PFSK-1 (cell line): ENCODE measurements at regions not wholly inside any gene's neighbourhood (a gene's known extent, or its start where the extent isn't known, plus 50 kb on each side); places are given as distances from the start of the nearest gene placed in this dataset.

ENCODE experiments used
- FOXP2 ChIP-seq: optimal IDR thresholded peaks from 2 replicates; pipeline ENCODE3; 2011; ENCODE audit warnings: borderline replicate concordance, control low read depth, inconsistent platforms; ENCODE audit not compliant: insufficient read depth; ENCODE audit errors: extremely low read length, extremely low read depth
- POLR2AphosphoS5 ChIP-seq: IDR thresholded peaks from 2 replicates; pipeline ENCODE4 v1.6.1; 2012; ENCODE audit warnings: low read depth, mild to moderate bottlenecking, control low read depth, low read length, moderate library complexity
- SIN3A ChIP-seq: IDR thresholded peaks from 2 replicates; pipeline ENCODE4 v1.6.1; 2012; ENCODE audit warnings: mild to moderate bottlenecking, low read length, moderate library complexity, borderline replicate concordance; ENCODE audit not compliant: insufficient read depth
- TAF1 ChIP-seq: IDR thresholded peaks from 2 replicates; pipeline ENCODE4 v1.6.1; 2012; ENCODE audit warnings: low read length, control low read depth, borderline replicate concordance; ENCODE audit not compliant: insufficient read depth
- TF ChIP-seq, protein P1 (sequence below), 2 experiments: IDR thresholded peaks; 2 replicates each; pipeline versions ENCODE4 v1.6.1 to v1.8.0; 2011 to 2012; ENCODE audit warnings: low read depth in 2 of 2, low read length in 2 of 2, control low read depth in 1 of 2, inconsistent platforms in 1 of 2, mild to moderate bottlenecking in 1 of 2, moderate library complexity in 1 of 2; ENCODE audit not compliant: insufficient read depth in 1 of 2

DNA sequence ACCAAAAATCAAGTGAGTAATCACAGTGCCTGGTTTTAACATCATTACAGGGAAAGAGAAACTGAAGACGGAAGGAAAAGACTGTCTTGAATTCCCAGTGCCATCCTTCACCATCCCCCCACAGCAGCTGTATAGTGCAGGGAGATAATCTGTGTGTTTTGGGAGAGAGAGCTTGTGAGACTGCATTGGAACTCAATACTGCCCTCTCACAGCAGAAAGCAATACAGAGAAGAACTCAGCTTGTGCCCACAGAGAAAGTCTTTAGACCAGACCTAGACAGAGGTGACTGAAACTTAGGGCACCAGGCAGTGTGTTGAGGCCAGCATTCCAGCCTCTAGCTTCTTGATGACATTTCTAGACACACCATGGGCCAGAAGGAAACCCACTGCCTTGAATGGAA is 754.7 kb upstream of the CDH6 start:
- TF ChIP-seq, protein P1, sequence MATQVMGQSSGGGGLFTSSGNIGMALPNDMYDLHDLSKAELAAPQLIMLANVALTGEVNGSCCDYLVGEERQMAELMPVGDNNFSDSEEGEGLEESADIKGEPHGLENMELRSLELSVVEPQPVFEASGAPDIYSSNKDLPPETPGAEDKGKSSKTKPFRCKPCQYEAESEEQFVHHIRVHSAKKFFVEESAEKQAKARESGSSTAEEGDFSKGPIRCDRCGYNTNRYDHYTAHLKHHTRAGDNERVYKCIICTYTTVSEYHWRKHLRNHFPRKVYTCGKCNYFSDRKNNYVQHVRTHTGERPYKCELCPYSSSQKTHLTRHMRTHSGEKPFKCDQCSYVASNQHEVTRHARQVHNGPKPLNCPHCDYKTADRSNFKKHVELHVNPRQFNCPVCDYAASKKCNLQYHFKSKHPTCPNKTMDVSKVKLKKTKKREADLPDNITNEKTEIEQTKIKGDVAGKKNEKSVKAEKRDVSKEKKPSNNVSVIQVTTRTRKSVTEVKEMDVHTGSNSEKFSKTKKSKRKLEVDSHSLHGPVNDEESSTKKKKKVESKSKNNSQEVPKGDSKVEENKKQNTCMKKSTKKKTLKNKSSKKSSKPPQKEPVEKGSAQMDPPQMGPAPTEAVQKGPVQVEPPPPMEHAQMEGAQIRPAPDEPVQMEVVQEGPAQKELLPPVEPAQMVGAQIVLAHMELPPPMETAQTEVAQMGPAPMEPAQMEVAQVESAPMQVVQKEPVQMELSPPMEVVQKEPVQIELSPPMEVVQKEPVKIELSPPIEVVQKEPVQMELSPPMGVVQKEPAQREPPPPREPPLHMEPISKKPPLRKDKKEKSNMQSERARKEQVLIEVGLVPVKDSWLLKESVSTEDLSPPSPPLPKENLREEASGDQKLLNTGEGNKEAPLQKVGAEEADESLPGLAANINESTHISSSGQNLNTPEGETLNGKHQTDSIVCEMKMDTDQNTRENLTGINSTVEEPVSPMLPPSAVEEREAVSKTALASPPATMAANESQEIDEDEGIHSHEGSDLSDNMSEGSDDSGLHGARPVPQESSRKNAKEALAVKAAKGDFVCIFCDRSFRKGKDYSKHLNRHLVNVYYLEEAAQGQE (IDR thresholded peaks at IDR 0.05; ENCODE audit: insufficient read depth in 1 of 2, low read depth in 2 of 2, low read length in 2 of 2): no peak

DNA sequence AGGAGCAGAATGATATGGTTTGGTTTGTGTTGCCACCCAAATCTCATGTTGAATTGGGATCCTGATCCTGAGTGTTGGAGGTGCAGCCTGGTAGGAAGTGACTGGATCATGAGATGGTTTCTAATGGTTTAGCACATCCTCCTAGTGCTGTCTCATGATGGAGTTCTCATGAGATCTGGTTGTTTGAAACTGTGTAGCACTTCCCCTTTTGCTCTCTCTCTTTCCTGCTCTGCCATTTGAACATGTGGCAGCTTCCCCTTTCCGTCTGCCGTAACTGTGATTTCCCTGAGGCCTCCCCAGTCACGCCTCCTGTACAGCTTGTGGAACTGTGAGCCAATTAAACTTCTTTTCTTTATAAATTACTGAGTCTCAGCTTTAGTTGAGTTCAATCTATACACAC is 756.8 kb upstream of the CDH6 start:
- TF ChIP-seq SIN3A (no peak), TAF1 (no peak), POLR2AphosphoS5 (no peak), FOXP2 (no peak)
- TF ChIP-seq, protein P1 (IDR thresholded peaks at IDR 0.05; ENCODE audit: insufficient read depth in 1 of 2, low read depth in 2 of 2, low read length in 2 of 2): no peak

DNA sequence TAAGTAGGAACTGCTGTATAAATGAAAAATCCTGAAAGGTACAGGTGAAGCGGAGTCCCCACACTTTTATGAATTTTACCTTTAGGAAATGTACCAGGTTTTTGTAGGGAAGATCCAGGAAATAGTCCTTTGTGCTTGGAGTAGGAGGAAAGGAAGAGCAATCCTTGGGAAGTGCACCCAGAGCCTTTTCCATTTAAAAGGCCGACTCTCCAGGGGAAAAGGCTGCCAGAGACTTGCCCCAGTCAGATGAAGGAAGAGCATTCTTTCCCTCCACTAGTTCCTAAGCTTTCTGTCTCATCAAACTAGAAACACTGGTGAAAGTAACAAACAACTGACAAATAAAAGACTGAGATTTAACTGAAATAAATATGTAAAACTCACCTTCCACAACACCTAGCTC is 779.4 kb upstream of the CDH6 start:
- TF ChIP-seq FOXP2 (no peak), POLR2AphosphoS5 (no peak), SIN3A (no peak), TAF1 (no peak)
- TF ChIP-seq, protein P1 (IDR thresholded peaks at IDR 0.05; ENCODE audit: insufficient read depth in 1 of 2, low read depth in 2 of 2, low read length in 2 of 2): no peak

DNA sequence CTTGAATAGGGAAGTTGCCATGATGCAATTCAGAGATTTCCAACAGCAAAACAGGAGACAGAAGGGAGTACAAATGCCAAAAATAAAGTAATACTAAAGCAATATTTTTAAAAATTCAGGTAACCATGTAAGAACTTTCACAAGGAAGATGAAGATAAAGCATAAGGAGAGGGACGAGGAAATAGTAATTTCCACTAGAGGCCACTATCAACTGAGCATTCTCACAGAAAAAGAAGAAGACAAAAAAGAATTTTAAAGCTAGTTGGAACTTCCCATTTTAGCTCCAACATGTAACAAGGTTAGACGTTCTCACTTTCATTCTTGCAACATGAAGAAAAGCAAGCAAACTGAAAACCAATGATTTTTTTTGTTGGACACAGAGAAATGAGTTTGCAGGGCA is 779.9 kb upstream of the CDH6 start:
- TF ChIP-seq SIN3A (no peak), TAF1 (no peak)

DNA sequence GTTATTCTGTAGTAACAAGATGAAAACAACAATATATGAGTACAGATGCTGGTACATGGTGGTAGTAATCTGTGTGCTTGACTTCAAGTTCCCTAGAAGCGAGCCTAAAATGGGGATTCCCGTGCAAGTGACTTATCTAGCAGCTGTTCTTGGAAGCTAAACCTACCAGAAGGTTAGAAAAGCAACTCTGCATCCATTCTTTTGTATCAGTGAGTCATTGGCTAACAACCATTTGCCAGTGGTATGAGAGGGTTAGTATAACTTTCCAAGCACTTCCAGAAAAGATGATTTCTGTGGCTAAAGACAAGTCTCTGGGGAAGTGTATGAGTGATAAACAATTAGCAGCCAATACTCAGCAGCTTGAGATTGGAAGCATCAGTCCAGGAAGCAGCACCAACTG is 787.7 kb upstream of the CDH6 start:
- TF ChIP-seq, protein P1 (IDR thresholded peaks at IDR 0.05; ENCODE audit: insufficient read depth in 1 of 2, low read depth in 2 of 2, low read length in 2 of 2): no peak
- TF ChIP-seq FOXP2 (no peak), SIN3A (no peak), TAF1 (no peak), POLR2AphosphoS5 (no peak)
